ENCODE measurements at regions not wholly inside any gene's neighbourhood (a gene's known extent, or its start where the extent isn't known, plus 50 kb on each side); places are given as distances from the start of the nearest gene placed in this dataset.

DNA sequence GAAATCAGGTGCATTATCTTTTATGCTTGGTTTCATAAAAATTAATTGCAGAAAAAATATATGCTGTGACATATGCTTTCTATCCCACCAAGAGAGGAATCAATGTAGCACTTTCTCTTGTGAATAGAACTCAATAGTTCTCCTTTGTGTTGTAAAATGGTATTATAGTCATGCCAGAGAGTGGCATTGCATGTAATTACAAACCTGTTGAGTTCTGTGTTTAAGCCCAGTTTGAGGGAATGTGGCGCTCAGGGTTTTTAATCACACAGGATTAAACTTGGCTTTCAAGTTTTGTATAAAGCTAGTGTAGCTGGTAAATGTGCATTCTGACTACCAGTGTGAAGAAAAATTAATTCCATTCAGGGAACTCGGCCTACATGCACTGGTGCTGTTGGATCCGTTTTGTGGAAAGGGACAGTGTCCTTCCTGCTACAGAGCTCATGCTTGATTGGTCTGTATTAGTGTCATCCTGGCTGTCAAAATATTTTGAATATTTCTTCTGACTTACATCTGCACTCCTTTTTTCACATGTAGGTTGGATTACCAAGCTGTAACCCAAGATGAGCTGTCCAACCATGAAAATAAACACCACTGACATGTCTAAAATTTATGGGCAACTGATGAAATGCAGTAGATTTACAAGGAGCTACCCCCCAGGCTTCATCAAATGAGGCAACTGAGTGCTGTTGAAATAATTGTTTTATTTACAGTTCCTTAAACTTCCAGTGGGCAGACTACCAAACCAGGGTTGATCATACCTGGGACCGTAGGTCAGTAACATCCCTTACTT lies 80.3 kb downstream of the SLC4A3 start:
- DNase-seq (ENCODE audit: low read depth), result no peak
- Histone ChIP-seq H3K36me3 (ENCODE audit: control insufficient read depth, insufficient read depth, low read length) (no peaks in the 10 kb centered on the region), H3K4me3 (ENCODE audit: low read depth, low read length) (no peak overlapping the region), H3K27me3 (ENCODE audit: control insufficient read depth, insufficient read depth, low read length) (no peaks in the 10 kb centered on the region)
- TF ChIP-seq, protein P1, sequence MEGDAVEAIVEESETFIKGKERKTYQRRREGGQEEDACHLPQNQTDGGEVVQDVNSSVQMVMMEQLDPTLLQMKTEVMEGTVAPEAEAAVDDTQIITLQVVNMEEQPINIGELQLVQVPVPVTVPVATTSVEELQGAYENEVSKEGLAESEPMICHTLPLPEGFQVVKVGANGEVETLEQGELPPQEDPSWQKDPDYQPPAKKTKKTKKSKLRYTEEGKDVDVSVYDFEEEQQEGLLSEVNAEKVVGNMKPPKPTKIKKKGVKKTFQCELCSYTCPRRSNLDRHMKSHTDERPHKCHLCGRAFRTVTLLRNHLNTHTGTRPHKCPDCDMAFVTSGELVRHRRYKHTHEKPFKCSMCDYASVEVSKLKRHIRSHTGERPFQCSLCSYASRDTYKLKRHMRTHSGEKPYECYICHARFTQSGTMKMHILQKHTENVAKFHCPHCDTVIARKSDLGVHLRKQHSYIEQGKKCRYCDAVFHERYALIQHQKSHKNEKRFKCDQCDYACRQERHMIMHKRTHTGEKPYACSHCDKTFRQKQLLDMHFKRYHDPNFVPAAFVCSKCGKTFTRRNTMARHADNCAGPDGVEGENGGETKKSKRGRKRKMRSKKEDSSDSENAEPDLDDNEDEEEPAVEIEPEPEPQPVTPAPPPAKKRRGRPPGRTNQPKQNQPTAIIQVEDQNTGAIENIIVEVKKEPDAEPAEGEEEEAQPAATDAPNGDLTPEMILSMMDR (IDR thresholded peaks at IDR 0.05; ENCODE audit: insufficient read depth, low read depth, low read length), result no peak
- ChIA-PET CTCF (interaction anchor here (0.6 to 1.6 kb wide), 2 partner anchors 18 to 151 kb away, joined by 3 to 7 read pairs; no protein-coding TSS in a partner anchor), POLR2A (no interaction called here)

DNA sequence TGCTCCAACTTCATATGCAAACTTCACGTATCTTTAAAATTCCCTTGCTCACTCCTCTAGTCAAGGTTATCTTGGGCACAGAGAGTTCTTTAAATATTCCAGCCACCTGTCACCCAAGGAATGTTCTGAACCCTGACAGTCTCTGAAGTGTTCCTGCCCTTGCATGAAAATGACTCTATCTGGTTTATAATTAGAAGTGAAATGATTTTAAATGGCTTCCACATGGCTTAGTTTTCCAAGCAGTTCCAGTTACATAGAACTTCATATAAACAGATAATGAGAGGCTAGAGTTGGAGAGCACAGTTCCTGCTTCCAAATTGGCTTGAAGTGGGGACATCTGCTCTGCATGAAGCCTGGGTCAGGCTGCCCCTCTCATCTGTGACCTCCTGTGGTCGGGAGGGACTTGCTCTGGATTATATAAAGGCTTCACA lies 81.9 kb downstream of the SLC4A3 start:
- Histone ChIP-seq H3K27me3 (ENCODE audit: control insufficient read depth, insufficient read depth, low read length) (no peaks in the 10 kb centered on the region), H3K36me3 (ENCODE audit: control insufficient read depth, insufficient read depth, low read length) (no peaks in the 10 kb centered on the region), H3K4me3 (ENCODE audit: low read depth, low read length) (no peak overlapping the region)
- TF ChIP-seq, protein P1 (IDR thresholded peaks at IDR 0.05; ENCODE audit: insufficient read depth, low read depth, low read length), result no peak
- CTCF ChIA-PET, result no interaction called here
- no peak for DNase-seq (ENCODE audit: low read depth)
- POLR2A ChIA-PET, result no interaction called here

DNA sequence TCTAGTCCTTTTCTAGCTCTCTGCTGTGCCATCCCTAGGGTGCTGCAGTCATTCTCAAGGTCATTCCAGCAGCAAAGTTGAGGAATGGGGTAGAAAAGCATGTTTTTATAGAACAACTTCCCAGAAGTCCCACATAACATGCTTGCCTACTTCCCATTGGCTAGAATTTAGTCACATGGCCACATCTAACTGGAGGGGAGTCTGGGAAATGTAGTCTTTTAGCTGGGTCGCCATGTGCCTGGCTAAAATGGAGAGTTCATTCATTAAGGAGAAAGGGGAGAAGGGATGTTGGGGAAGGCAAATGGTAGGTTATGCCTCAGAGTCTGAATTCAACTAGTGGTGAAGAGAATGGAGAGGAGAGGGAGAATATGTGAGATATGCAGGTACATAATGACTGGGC lies 85.7 kb downstream of the SLC4A3 start:
- TF ChIP-seq, protein P1 (IDR thresholded peaks at IDR 0.05; ENCODE audit: insufficient read depth, low read depth, low read length), result no peak
- DNase-seq (ENCODE audit: low read depth), result no peak
- ChIA-PET CTCF (no interaction called here), POLR2A (no interaction called here)
- H3K27me3 ChIP-seq (ENCODE audit: control insufficient read depth, insufficient read depth, low read length), result peaks cover 2% of the 10 kb centered on the region; the same call in 1 of the 2 replicates
- no peak overlapping the region for H3K4me3 ChIP-seq (ENCODE audit: low read depth, low read length)
- no peaks in the 10 kb centered on the region for H3K36me3 ChIP-seq (ENCODE audit: control insufficient read depth, insufficient read depth, low read length)

DNA sequence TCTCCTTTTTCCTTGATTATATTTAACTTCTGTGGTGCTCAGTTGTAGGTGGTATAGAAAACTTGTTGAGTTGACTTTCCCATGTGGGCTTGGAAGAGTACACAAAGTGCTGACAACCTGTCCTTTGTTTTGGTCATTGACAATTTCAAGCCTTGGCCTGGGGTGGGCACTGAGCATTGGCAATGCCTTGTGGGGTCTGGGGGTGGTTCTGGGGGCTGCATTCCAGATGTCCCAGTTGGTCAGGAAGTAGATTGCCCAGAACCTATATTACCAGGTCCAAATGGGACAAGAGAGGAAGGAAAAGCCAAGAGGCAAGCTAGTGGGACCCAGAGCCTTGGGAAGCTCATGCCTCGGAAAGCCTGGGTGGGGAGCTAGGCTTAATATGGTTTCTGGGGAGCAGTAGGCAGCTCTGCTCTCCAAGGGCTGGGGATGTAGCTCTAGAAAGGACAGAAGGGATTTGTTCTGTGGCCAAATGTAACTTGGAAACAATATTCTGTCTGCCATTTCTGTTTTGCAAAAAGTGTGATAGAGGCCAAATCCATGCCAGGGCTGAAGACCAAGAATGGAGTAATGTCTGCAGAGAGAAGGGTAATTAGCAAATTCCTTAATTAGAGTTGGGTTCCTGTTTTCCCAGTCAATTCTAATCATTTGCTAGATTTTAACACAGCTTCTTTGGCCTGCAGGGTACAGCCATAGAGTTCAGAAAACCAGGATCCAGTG lies 87.4 kb downstream of the SLC4A3 start:
- CTCF ChIA-PET, result interaction anchor here (1.3 to 2.0 kb wide), 2 partner anchors 12 kb away, joined by 3 to 7 read pairs; no protein-coding TSS in a partner anchor
- POLR2A ChIA-PET, result no interaction called here

DNA sequence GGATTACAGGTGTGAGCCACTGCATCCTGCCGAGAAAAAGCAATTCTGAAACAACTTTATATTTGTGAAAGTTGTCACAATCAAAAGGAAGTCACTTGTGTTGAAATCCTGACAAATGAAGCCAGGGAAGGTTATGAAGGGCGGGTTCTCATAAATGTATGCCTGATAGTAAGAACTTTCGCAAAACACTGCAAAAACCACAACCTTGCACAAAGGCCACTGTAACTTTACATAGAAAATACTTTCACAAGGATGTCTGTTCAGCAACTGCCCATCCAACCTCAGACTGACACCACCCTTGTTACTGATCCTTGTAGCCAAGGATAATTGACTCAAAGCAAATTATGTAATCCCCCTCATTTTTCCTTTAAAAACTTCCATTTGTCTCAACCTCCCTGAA lies 90.6 kb downstream of the SLC4A3 start:
- no peaks in the 10 kb centered on the region for H3K36me3 ChIP-seq (ENCODE audit: control insufficient read depth, insufficient read depth, low read length)
- H3K4me3 ChIP-seq (ENCODE audit: low read depth, low read length), result no peak overlapping the region
- ChIA-PET POLR2A (no interaction called here), CTCF (no interaction called here)
- no peak for DNase-seq (ENCODE audit: low read depth)
- H3K27me3 ChIP-seq (ENCODE audit: control insufficient read depth, insufficient read depth, low read length), result peaks cover 2% of the 10 kb centered on the region; the same call in 1 of the 2 replicates
- TF ChIP-seq, protein P1 (IDR thresholded peaks at IDR 0.05; ENCODE audit: insufficient read depth, low read depth, low read length), result no peak

More for the DNA sequence above, 87.4 kb downstream of the SLC4A3 start:
- DNase-seq (ENCODE audit: low read depth), result no peak
- Histone ChIP-seq H3K36me3 (ENCODE audit: control insufficient read depth, insufficient read depth, low read length) (no peaks in the 10 kb centered on the region), H3K27me3 (ENCODE audit: control insufficient read depth, insufficient read depth, low read length) (peaks cover 2% of the 10 kb centered on the region; the same call in 1 of the 2 replicates), H3K4me3 (ENCODE audit: low read depth, low read length) (no peak overlapping the region)
- TF ChIP-seq, protein P1 (IDR thresholded peaks at IDR 0.05; ENCODE audit: insufficient read depth, low read depth, low read length), result no peak
